Esophagus squamous epithelium (tissue), 5 donors: ENCODE measurements at regions not wholly inside any gene's neighbourhood (a gene's known extent, or its start where the extent isn't known, plus 50 kb on each side); places are given as distances from the start of the nearest gene placed in this dataset.

Experiments used
- DNase-seq: peaks from one replicate; lab custom pipeline; 2025; lab: John Stamatoyannopoulos, UW
- H3K27ac ChIP-seq, 4 donors: fragments of 200-600 bp; sonication (generic); one replicate each; pipeline ENCODE4 v1.5.1; 2016 to 2019; ENCODE audit warnings: mild to moderate bottlenecking in 1 of 4
- H3K27me3 ChIP-seq, 4 donors: fragments of 200-600 bp; sonication (generic); 1 replicate in 3 of 4; 2 replicates in 1 of 4; pipeline versions ENCODE4 v1.5.1 to v1.6.0; 2017 to 2021; ENCODE audit warnings: antibody characterized with exemption in 1 of 4
- H3K36me3 ChIP-seq, 3 donors: fragments of 200-600 bp; sonication (generic); one replicate each; pipeline ENCODE4 v1.5.1; 2016 to 2019
- H3K4me1 ChIP-seq, 3 donors: fragments of 200-600 bp; sonication (generic); one replicate each; pipeline ENCODE4 v1.5.1; 2017 to 2019
- H3K4me3 ChIP-seq, 4 donors: fragments of 200-600 bp; sonication (generic); 1 replicate in 3 of 4; 2 replicates in 1 of 4; pipeline ENCODE4 v1.5.1; 2016 to 2019; ENCODE audit warnings: mild to moderate bottlenecking in 2 of 4, moderate library complexity in 1 of 4
- H3K9me3 ChIP-seq, 3 donors: fragments of 200-600 bp; sonication (generic); one replicate each; pipeline ENCODE4 v1.5.1; 2016 to 2019
- CTCF ChIP-seq, 6 experiments: fragments of 450-650 bp in 4 of 6; fragments of 200-600 bp in 2 of 6; sonication (generic) in 2 of 6; IDR thresholded peaks; one replicate each; pipeline ENCODE4 v1.5.1; 2016 to 2019; ENCODE audit warnings: antibody characterized with exemption in 6 of 6, mild to moderate bottlenecking in 4 of 6, moderate library complexity in 4 of 6
- POLR2A ChIP-seq, 4 donors: fragments of 450-650 bp; IDR thresholded peaks; one replicate each; pipeline ENCODE4 v1.6.1; 2017; ENCODE audit warnings: antibody characterized with exemption in 4 of 4, mild to moderate bottlenecking in 4 of 4, moderate library complexity in 3 of 4
- WGBS, 2 donors: methylation state at CpG; one replicate each; pipeline ENCODE4 v1.1.5; 2018; 5-methylcytosine and 5-hydroxymethylcytosine counted together
- intact Hi-C: fragments of 100-400 bp; cut with DNase I; formaldehyde crosslinking; loops from one replicate; pipeline ENCODE4 v1.15.0; 2022
- donor health status: DM: yes; HTN: yes; CAD: no.

- no peak for DNase-seq
- TF ChIP-seq POLR2A (IDR thresholded peaks at IDR 0.05) (no peak), CTCF (IDR thresholded peaks at IDR 0.05) (no peak)
- no peaks in the 10 kb centered on the region for H3K36me3 ChIP-seq
- H3K4me3 ChIP-seq = no peak overlapping the region
- intact Hi-C loops = no loop called here
- H3K9me3 ChIP-seq = no peaks in the 10 kb centered on the region
- no peaks in the 10 kb centered on the region for H3K27me3 ChIP-seq
- no peak overlapping the region for H3K27ac ChIP-seq
- no peaks in the 10 kb centered on the region for H3K4me1 ChIP-seq
Measured at GRCh38 chr12:83343767-83344166, 657.1 kb downstream of the TMTC2 start.

- H3K4me3 ChIP-seq = no peak overlapping the region
- H3K36me3 ChIP-seq = no peaks in the 10 kb centered on the region
- no peaks in the 10 kb centered on the region for H3K4me1 ChIP-seq
- H3K27me3 ChIP-seq = no peaks in the 10 kb centered on the region
- 92 to 93% methylated on average over 2 of the region's 2 CpGs for WGBS, 2 donors
- DNase-seq = no peak
- intact Hi-C loops = no loop called here
- no peak for TF ChIP-seq CTCF (IDR thresholded peaks at IDR 0.05)
- no peak for TF ChIP-seq POLR2A (IDR thresholded peaks at IDR 0.05)
- no peaks in the 10 kb centered on the region for H3K9me3 ChIP-seq
- H3K27ac ChIP-seq = no peak overlapping the region
Measured at GRCh38 chr12:83335748-83336147, 649.0 kb downstream of the TMTC2 start.

- TF ChIP-seq POLR2A (IDR thresholded peaks at IDR 0.05) (no peak), CTCF (IDR thresholded peaks at IDR 0.05) (no peak)
Measured at GRCh38 chr12:83326666-83327065, 640.0 kb downstream of the TMTC2 start.

GRCh38 chr12:83323866-83324265, 637.2 kb downstream of the TMTC2 start:
- H3K36me3 ChIP-seq = no peaks in the 10 kb centered on the region
- H3K27me3 ChIP-seq = no peaks in the 10 kb centered on the region
- no peaks in the 10 kb centered on the region for H3K9me3 ChIP-seq
- 57 to 64% methylated on average over 1 of the region's 1 CpG for WGBS, 2 donors
- no peaks in the 10 kb centered on the region for H3K4me1 ChIP-seq
- intact Hi-C loops = no loop called here
- DNase-seq = no peak
- H3K4me3 ChIP-seq = no peak overlapping the region
- no peak overlapping the region for H3K27ac ChIP-seq
- TF ChIP-seq POLR2A (IDR thresholded peaks at IDR 0.05) (no peak), CTCF (IDR thresholded peaks at IDR 0.05) (no peak)

More at GRCh38 chr12:83326666-83327065, 640.0 kb downstream of the TMTC2 start:
- Histone ChIP-seq H3K36me3 (no peaks in the 10 kb centered on the region), H3K4me1 (no peaks in the 10 kb centered on the region), H3K9me3 (no peaks in the 10 kb centered on the region), H3K27me3 (no peaks in the 10 kb centered on the region), H3K4me3 (no peak overlapping the region), H3K27ac (no peak overlapping the region)
- intact Hi-C loops = no loop called here
- DNase-seq = no peak

GRCh38 chr12:83322809-83323208, 636.1 kb downstream of the TMTC2 start:
- Histone ChIP-seq H3K27ac (no peak overlapping the region), H3K9me3 (no peaks in the 10 kb centered on the region), H3K4me1 (no peaks in the 10 kb centered on the region), H3K36me3 (no peaks in the 10 kb centered on the region), H3K4me3 (no peak overlapping the region), H3K27me3 (no peaks in the 10 kb centered on the region)
- DNase-seq = no peak
- intact Hi-C loops = no loop called here
- no peak for TF ChIP-seq POLR2A (IDR thresholded peaks at IDR 0.05)
- TF ChIP-seq CTCF (IDR thresholded peaks at IDR 0.05) = no peak
- WGBS, 2 donors = 45 to 52% methylated on average over 2 of the region's 2 CpGs
